NT2/D1 (cell line): ENCODE measurements at regions not wholly inside any gene's neighbourhood (a gene's known extent, or its start where the extent isn't known, plus 50 kb on each side); places are given as distances from the start of the nearest gene placed in this dataset.

Experiments used
- DNase-seq: peaks from one replicate; pipeline ENCODE4 v3.0.0-alpha.2; 2011; ENCODE audit warnings: low read depth, low spot score
- H3K27me3 ChIP-seq: 2 replicates; pipeline ENCODE4 v1.6.0; 2011; ENCODE audit warnings: mild to moderate bottlenecking; ENCODE audit not compliant: insufficient read length, insufficient read depth
- H3K36me3 ChIP-seq: 2 replicates; pipeline ENCODE4 v1.6.1; 2011; ENCODE audit warnings: mild to moderate bottlenecking, low read length, mixed read lengths; ENCODE audit not compliant: insufficient read depth, insufficient read length
- H3K4me1 ChIP-seq: 2 replicates; pipeline ENCODE4 v1.5.1; 2011; ENCODE audit not compliant: insufficient read depth, insufficient read length
- H3K4me3 ChIP-seq: 2 replicates; pipeline ENCODE4 v1.5.1; 2011; ENCODE audit warnings: low read depth; ENCODE audit not compliant: insufficient read length
- H3K9ac ChIP-seq: 2 replicates; pipeline ENCODE4 v1.6.0; 2011; ENCODE audit warnings: low read depth; ENCODE audit not compliant: insufficient read length
- H3K9me3 ChIP-seq: 2 replicates; pipeline ENCODE4 v1.5.1; 2011; ENCODE audit warnings: mild to moderate bottlenecking, low read length; ENCODE audit not compliant: insufficient read depth
- SUZ12 ChIP-seq: IDR thresholded peaks from 2 replicates; pipeline ENCODE4 v1.6.1; 2011; ENCODE audit not compliant: insufficient read length, insufficient read depth; ENCODE audit errors: extremely low read depth
- YY1 ChIP-seq: IDR thresholded peaks from 2 replicates; pipeline ENCODE4 v1.6.1; 2011; ENCODE audit not compliant: insufficient read length, insufficient read depth
- ZNF274 ChIP-seq: IDR thresholded peaks from 2 replicates; pipeline ENCODE4 v1.6.1; 2011; ENCODE audit warnings: mild to moderate bottlenecking, low read depth, low read length

GRCh38 chr10:85318809-85319807, 990.7 kb downstream of the CCSER2 start:
- no peaks in the 10 kb centered on the region for H3K36me3 ChIP-seq
- DNase-seq, result no peak
- TF ChIP-seq YY1 (no peak), ZNF274 (no peak), SUZ12 (no peak)
- no peaks in the 10 kb centered on the region for H3K4me1 ChIP-seq
- H3K4me3 ChIP-seq, result no peak overlapping the region
- no peaks in the 10 kb centered on the region for H3K27me3 ChIP-seq
- H3K9ac ChIP-seq, result no peak overlapping the region
- no peaks in the 10 kb centered on the region for H3K9me3 ChIP-seq

GRCh38 chr10:85319826-85320225, 991.4 kb downstream of the CCSER2 start:
- DNase-seq, result no peak

GRCh38 chr10:85333594-85333993, 1005.2 kb downstream of the CCSER2 start:
- Histone ChIP-seq H3K4me1 (no peaks in the 10 kb centered on the region), H3K36me3 (no peaks in the 10 kb centered on the region), H3K4me3 (no peak overlapping the region), H3K9me3 (no peaks in the 10 kb centered on the region), H3K27me3 (no peaks in the 10 kb centered on the region), H3K9ac (no peak overlapping the region)
- TF ChIP-seq YY1 (no peak), SUZ12 (no peak), ZNF274 (no peak)
- no peak for DNase-seq

More at GRCh38 chr10:85319826-85320225, 991.4 kb downstream of the CCSER2 start:
- no peak for TF ChIP-seq SUZ12
- TF ChIP-seq YY1, result no peak
- no peak for TF ChIP-seq ZNF274
- H3K36me3 ChIP-seq, result no peaks in the 10 kb centered on the region
- no peaks in the 10 kb centered on the region for H3K9me3 ChIP-seq
- H3K9ac ChIP-seq, result no peak overlapping the region
- no peak overlapping the region for H3K4me3 ChIP-seq
- no peaks in the 10 kb centered on the region for H3K4me1 ChIP-seq
- H3K27me3 ChIP-seq, result no peaks in the 10 kb centered on the region

DNA sequence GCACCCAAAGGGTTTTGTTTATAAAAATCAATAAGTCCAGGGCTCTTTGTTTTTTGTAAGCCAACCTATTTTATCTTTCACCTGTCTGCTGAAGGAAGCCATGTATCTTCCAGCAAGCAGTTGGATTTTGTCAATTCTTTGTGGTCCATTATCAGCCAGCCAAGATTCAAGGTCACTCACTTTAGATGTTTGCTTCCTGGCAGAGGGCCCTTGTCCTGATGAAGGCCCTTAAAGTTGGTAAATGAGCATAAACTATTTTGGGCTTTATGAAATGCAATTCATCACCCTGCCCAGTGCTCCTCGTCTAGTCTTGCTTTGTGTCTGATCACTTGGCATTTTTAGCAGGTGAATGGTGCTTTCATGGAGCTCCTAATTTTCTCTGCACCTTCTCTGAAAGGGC, 1004.2 kb downstream of the GRID1 start:
- no peaks in the 10 kb centered on the region for H3K4me1 ChIP-seq
- no peak for DNase-seq
- H3K4me3 ChIP-seq, result no peak overlapping the region
- no peaks in the 10 kb centered on the region for H3K36me3 ChIP-seq
- no peaks in the 10 kb centered on the region for H3K9me3 ChIP-seq
- TF ChIP-seq YY1 (no peak), SUZ12 (no peak), ZNF274 (no peak)
- no peaks in the 10 kb centered on the region for H3K27me3 ChIP-seq
- no peak overlapping the region for H3K9ac ChIP-seq

- TF ChIP-seq SUZ12 (no peak), YY1 (no peak), ZNF274 (no peak)
These were observed 989.4 kb downstream of the GRID1 start for GRCh38 chr10:85377029-85377806.

GRCh38 chr10:85379338-85379737, 987.3 kb downstream of the GRID1 start:
- H3K9me3 ChIP-seq, result no peaks in the 10 kb centered on the region
- TF ChIP-seq SUZ12 (no peak), YY1 (no peak), ZNF274 (no peak)
- H3K9ac ChIP-seq, result no peak overlapping the region
- H3K27me3 ChIP-seq, result no peaks in the 10 kb centered on the region
- H3K36me3 ChIP-seq, result no peaks in the 10 kb centered on the region
- no peak overlapping the region for H3K4me3 ChIP-seq
- no peak for DNase-seq
- H3K4me1 ChIP-seq, result no peaks in the 10 kb centered on the region

More at GRCh38 chr10:85377029-85377806, 989.4 kb downstream of the GRID1 start:
- Histone ChIP-seq H3K36me3 (no peaks in the 10 kb centered on the region), H3K4me3 (no peak overlapping the region), H3K9me3 (no peaks in the 10 kb centered on the region), H3K9ac (no peak overlapping the region), H3K4me1 (no peaks in the 10 kb centered on the region), H3K27me3 (no peaks in the 10 kb centered on the region)
- DNase-seq, result no peak

DNA sequence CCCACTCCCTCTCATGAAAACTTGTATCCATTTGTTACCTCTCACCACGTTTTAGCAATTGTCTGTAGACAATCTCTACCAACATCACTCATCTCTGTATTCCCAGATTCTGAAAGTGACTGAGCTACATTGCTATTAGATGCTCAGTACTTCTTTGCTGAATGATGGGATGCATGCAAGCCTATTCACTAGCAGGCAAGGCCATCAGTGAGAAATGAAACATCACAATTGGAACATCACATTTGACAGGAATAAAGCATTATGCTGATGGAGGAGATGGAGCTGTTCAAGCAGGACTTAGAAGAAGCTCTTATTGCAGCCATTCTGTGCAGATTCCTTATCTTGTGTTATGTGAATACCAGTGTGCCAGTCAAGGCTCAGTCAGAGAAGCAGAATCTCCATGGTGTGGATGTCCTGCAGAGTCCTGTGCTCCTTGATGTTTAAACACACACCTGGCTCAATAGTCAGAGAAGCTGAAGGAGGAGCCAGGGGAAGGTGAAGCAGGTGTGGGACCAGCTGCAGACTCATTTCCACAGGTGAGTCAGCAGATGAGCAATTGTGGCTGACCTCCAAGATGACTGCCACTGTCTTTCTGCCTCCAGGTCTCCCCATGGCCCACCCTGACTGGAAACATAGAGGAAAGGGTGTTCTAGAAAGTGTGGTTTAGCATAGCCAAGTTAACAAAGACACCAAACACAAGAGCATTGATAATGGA, 965.5 kb downstream of the GRID1 start:
- H3K27me3 ChIP-seq, result no peaks in the 10 kb centered on the region
- no peak for TF ChIP-seq YY1
- no peak for TF ChIP-seq SUZ12
- no peak for TF ChIP-seq ZNF274
- H3K4me1 ChIP-seq, result no peaks in the 10 kb centered on the region
- no peaks in the 10 kb centered on the region for H3K36me3 ChIP-seq
- H3K4me3 ChIP-seq, result no peak overlapping the region
- no peak overlapping the region for H3K9ac ChIP-seq
- H3K9me3 ChIP-seq, result no peaks in the 10 kb centered on the region
- no peak for DNase-seq
